ENCODE measurements at regions not wholly inside any gene's neighbourhood (a gene's known extent, or its start where the extent isn't known, plus 50 kb on each side); places are given as distances from the start of the nearest gene placed in this dataset.

DNA sequence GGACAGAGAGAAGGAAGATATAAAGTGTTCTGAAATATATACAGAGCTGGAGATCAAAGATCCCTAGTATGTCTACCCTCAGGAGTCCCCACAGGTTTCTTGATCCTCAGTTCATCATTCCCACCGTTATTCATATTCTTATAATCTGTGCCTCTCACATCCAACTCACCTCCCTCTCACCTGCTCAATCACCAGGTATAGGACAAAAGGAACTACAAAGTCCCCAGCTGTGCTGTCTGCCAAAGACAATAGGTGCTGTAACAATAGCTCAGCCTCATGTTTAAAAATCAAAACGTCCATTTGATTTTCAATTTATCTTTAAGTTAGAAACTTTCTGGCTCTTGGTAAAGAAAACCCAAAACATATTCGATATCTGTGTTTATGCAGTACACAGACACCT, 121.1 kb upstream of the PKN2 start:
- ATAC-seq (ENCODE audit: low read depth) (no peak), DNase-seq (ENCODE audit: low spot score) (no peak)
- no peak overlapping the region for H3K27ac ChIP-seq (ENCODE audit: poor library complexity, severe bottlenecking)
- TF ChIP-seq, protein P1, sequence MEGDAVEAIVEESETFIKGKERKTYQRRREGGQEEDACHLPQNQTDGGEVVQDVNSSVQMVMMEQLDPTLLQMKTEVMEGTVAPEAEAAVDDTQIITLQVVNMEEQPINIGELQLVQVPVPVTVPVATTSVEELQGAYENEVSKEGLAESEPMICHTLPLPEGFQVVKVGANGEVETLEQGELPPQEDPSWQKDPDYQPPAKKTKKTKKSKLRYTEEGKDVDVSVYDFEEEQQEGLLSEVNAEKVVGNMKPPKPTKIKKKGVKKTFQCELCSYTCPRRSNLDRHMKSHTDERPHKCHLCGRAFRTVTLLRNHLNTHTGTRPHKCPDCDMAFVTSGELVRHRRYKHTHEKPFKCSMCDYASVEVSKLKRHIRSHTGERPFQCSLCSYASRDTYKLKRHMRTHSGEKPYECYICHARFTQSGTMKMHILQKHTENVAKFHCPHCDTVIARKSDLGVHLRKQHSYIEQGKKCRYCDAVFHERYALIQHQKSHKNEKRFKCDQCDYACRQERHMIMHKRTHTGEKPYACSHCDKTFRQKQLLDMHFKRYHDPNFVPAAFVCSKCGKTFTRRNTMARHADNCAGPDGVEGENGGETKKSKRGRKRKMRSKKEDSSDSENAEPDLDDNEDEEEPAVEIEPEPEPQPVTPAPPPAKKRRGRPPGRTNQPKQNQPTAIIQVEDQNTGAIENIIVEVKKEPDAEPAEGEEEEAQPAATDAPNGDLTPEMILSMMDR (IDR thresholded peaks at IDR 0.05; ENCODE audit: poor library complexity, severe bottlenecking) = no peak
- peaks cover 33% of the 10 kb centered on the region for H3K27me3 ChIP-seq (ENCODE audit: insufficient read depth, poor library complexity, severe bottlenecking)
- no peaks in the 10 kb centered on the region for H3K36me3 ChIP-seq (ENCODE audit: low read depth)
- no peaks in the 10 kb centered on the region for H3K9me3 ChIP-seq (ENCODE audit: severe bottlenecking)
- H3K4me3 ChIP-seq (ENCODE audit: severe bottlenecking) = no peak overlapping the region
- no peaks in the 10 kb centered on the region for H3K4me1 ChIP-seq (ENCODE audit: insufficient read depth, poor library complexity, severe bottlenecking)

DNA sequence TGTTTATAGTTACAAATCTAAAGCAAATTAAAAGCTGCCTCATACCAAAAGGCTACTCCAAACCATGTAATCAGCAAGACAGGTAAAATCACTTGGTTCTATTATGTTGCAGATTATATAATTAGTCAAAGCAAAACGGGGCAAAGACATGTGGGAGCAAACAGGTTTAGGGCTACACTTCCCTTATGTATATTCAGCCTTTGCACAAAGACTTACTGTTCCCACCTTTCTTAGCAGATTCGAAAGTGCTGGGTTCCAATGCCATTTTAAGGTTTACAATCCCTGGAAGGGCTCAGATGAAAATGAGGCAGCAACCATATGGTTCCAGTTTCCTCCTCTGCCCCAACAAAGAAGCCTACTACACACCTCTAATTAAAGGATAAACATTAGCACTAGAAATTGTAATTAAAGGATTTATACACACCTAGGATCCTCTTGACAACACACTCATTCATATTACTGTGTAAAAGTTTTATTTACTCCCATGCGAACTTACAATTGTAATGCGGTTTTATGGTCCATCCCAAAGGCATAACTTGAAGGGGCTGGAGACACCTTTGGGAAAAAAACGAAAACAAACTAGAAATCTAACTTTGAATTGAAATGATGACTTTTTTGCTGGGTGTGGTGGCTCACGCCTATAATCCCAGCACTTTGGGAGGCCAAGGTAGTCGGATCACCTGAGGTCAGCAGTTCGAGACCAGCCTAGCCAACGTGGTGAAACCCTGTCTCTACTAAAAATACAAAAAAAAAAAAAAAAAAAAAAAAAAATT, 117.3 kb upstream of the PKN2 start:
- ATAC-seq (ENCODE audit: low read depth) (no peak), DNase-seq (ENCODE audit: low spot score) (no peak)
- Histone ChIP-seq H3K27ac (ENCODE audit: poor library complexity, severe bottlenecking) (no peak overlapping the region), H3K4me3 (ENCODE audit: severe bottlenecking) (no peak overlapping the region), H3K27me3 (ENCODE audit: insufficient read depth, poor library complexity, severe bottlenecking) (peaks cover 26% of the 10 kb centered on the region), H3K9me3 (ENCODE audit: severe bottlenecking) (no peaks in the 10 kb centered on the region), H3K36me3 (ENCODE audit: low read depth) (no peaks in the 10 kb centered on the region), H3K4me1 (ENCODE audit: insufficient read depth, poor library complexity, severe bottlenecking) (no peaks in the 10 kb centered on the region)
- TF ChIP-seq, protein P1 (IDR thresholded peaks at IDR 0.05; ENCODE audit: poor library complexity, severe bottlenecking) = no peak

DNA sequence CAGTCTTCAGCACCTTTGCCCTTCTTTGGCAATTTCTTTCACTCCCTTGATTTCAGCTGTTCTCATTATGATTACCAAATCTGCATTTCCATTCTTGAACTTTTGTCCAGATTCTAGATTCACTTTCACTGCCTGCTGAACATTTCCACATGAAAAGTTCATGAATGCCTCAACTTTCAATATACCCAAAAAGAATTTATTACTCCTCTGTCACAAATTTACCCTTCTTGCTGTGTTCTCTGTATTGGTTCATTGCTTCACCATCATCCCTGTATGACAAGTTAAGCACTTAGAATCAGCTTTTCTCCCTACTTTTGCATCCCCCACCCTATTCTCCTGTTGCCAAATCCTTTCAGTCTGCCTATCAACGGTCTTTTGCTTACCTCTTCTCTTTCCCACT, 112.6 kb upstream of the PKN2 start:
- no peaks in the 10 kb centered on the region for H3K9me3 ChIP-seq (ENCODE audit: severe bottlenecking)
- ATAC-seq (ENCODE audit: low read depth) = no peak
- no peaks in the 10 kb centered on the region for H3K36me3 ChIP-seq (ENCODE audit: low read depth)
- DNase-seq (ENCODE audit: low spot score) = no peak
- H3K4me1 ChIP-seq (ENCODE audit: insufficient read depth, poor library complexity, severe bottlenecking) = no peaks in the 10 kb centered on the region
- H3K27ac ChIP-seq (ENCODE audit: poor library complexity, severe bottlenecking) = no peak overlapping the region
- H3K27me3 ChIP-seq (ENCODE audit: insufficient read depth, poor library complexity, severe bottlenecking) = peaks cover 13% of the 10 kb centered on the region
- TF ChIP-seq, protein P1 (IDR thresholded peaks at IDR 0.05; ENCODE audit: poor library complexity, severe bottlenecking) = no peak
- H3K4me3 ChIP-seq (ENCODE audit: severe bottlenecking) = no peak overlapping the region

DNA sequence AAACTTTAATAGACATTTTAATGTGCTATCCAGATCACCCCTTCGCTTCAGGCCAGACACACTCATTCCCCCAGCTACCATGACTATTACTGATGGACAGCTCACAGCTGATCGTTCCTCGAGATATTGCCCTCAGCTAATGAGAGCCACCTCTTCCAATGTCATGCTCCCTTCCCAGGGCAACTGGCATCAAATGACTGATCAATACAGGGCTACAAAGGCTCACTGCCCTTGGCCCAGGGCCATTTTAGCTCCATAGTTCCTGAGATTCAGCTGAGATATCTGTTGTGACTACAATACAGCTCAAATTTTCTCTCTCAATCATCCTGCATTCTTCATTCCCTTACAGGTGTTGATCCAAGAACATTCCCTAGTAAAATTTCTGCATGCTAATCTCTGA, 104.5 kb upstream of the PKN2 start:
- ATAC-seq (ENCODE audit: low read depth) = no peak
- H3K27ac ChIP-seq (ENCODE audit: poor library complexity, severe bottlenecking) = no peak overlapping the region

DNA sequence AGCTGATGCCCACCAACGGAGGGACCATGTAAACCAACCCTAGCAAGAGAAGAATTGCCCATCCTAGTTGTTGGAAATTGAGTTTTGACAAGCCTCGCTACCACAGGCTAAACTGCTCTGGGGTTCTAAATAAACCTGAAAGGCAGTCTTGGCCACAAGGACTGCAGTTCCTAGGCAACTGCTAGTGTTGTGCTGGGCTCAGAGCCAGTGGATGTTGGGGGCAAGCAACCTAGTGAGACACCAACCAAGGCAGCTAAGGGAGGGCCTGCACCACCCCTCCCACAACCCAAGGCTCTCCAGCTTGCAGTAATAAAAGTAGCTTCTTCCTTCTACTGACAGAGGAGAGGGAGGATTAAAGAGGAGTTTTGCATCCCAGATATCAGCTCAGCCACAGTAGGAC, 102.4 kb upstream of the PKN2 start:
- Histone ChIP-seq H3K9me3 (ENCODE audit: severe bottlenecking) (no peaks in the 10 kb centered on the region), H3K4me3 (ENCODE audit: severe bottlenecking) (no peak overlapping the region), H3K36me3 (ENCODE audit: low read depth) (no peaks in the 10 kb centered on the region), H3K27me3 (ENCODE audit: insufficient read depth, poor library complexity, severe bottlenecking) (no peaks in the 10 kb centered on the region), H3K27ac (ENCODE audit: poor library complexity, severe bottlenecking) (no peak overlapping the region), H3K4me1 (ENCODE audit: insufficient read depth, poor library complexity, severe bottlenecking) (no peaks in the 10 kb centered on the region)
- ATAC-seq (ENCODE audit: low read depth) (no peak), DNase-seq (ENCODE audit: low spot score) (no peak)
- TF ChIP-seq, protein P1 (IDR thresholded peaks at IDR 0.05; ENCODE audit: poor library complexity, severe bottlenecking) = no peak

More for the DNA sequence above, 104.5 kb upstream of the PKN2 start:
- Histone ChIP-seq H3K4me1 (ENCODE audit: insufficient read depth, poor library complexity, severe bottlenecking) (no peaks in the 10 kb centered on the region), H3K9me3 (ENCODE audit: severe bottlenecking) (no peaks in the 10 kb centered on the region), H3K4me3 (ENCODE audit: severe bottlenecking) (no peak overlapping the region), H3K36me3 (ENCODE audit: low read depth) (no peaks in the 10 kb centered on the region), H3K27me3 (ENCODE audit: insufficient read depth, poor library complexity, severe bottlenecking) (no peaks in the 10 kb centered on the region)
- no peak for DNase-seq (ENCODE audit: low spot score)
- TF ChIP-seq, protein P1 (IDR thresholded peaks at IDR 0.05; ENCODE audit: poor library complexity, severe bottlenecking) = no peak

Data from RWPE2 (cell line).